ENCODE measurements at regions not wholly inside any gene's neighbourhood (a gene's known extent, or its start where the extent isn't known, plus 50 kb on each side); places are given as distances from the start of the nearest gene placed in this dataset.
A peak's percentile ranks its signal among the peaks of the same experiment; 100 is the strongest.

GRCh38 chr11:80194625-80195024 is 753.8 kb upstream of the TENM4 start:
- Histone ChIP-seq H3K27ac (no peak overlapping the region), H3K27me3 (no peaks in the 10 kb centered on the region), H3K9ac (no peak overlapping the region), H3K4me3 (no peak overlapping the region), H3K4me1 (no peaks in the 10 kb centered on the region), H3K36me3 (no peaks in the 10 kb centered on the region), H4K20me1 (no peaks in the 10 kb centered on the region), H3K9me3 (replicated peaks in 1 of 11) (no peaks in the 10 kb centered on the region), H3K4me2 (no peak overlapping the region)
- no peak for TF ChIP-seq Cebpa-rat (IDR thresholded peaks at IDR 0.05)

GRCh38 chr11:80194016-80194415 is 753.2 kb upstream of the TENM4 start:
- no peak overlapping the region for H3K4me2 ChIP-seq
- no peaks in the 10 kb centered on the region for H3K9me3 ChIP-seq (replicated peaks in 1 of 11)
- no peaks in the 10 kb centered on the region for H4K20me1 ChIP-seq
- H3K4me1 ChIP-seq = no peaks in the 10 kb centered on the region
- no peak overlapping the region for H3K4me3 ChIP-seq
- no peak overlapping the region for H3K27ac ChIP-seq
- no peak for TF ChIP-seq Cebpa-rat (IDR thresholded peaks at IDR 0.05)
- no peaks in the 10 kb centered on the region for H3K27me3 ChIP-seq
- H3K9ac ChIP-seq = no peak overlapping the region
- no peaks in the 10 kb centered on the region for H3K36me3 ChIP-seq

DNA sequence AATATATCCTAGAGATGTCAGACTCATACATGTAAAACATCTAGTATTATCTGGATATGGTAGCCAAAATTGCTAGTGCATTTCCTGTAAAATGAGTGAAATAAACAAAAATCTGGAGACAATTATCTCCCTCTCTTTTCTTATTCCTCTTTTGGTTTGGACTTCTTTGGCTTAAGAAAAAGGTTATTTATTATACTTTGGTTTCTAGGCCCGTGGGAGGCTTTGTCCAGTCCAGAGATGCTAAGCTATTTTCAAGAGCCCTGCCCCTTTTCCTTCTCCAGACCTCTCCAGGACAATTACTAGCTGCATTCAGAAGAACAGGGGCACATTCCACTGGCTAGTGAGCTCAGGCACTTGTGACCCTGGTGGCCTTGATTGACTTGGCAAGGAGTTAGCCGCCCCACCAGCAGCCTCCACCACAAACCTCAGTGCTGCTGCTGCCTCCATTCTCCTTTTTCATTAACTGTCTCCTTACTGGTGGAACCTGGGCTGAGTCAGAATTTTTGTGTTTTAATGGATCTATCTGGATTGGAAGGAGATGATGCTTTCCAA is 747.3 kb upstream of the TENM4 start:
- no peak overlapping the region for H3K4me3 ChIP-seq
- TF ChIP-seq Cebpa-rat (IDR thresholded peaks at IDR 0.05) = no peak
- no peaks in the 10 kb centered on the region for H4K20me1 ChIP-seq
- no peaks in the 10 kb centered on the region for H3K36me3 ChIP-seq
- H3K27ac ChIP-seq = no peak overlapping the region
- no peaks in the 10 kb centered on the region for H3K27me3 ChIP-seq
- no peak overlapping the region for H3K9ac ChIP-seq
- no peaks in the 10 kb centered on the region for H3K9me3 ChIP-seq (replicated peaks in 1 of 11)
- no peaks in the 10 kb centered on the region for H3K4me1 ChIP-seq
- H3K4me2 ChIP-seq = no peak overlapping the region

- no peaks in the 10 kb centered on the region for H3K4me1 ChIP-seq
- H3K9ac ChIP-seq = no peak overlapping the region
- no peaks in the 10 kb centered on the region for H3K27me3 ChIP-seq
- no peaks in the 10 kb centered on the region for H3K9me3 ChIP-seq (replicated peaks in 1 of 11)
- no peaks in the 10 kb centered on the region for H3K36me3 ChIP-seq
- no peak overlapping the region for H3K27ac ChIP-seq
- H3K4me3 ChIP-seq = no peak overlapping the region
- no peak for TF ChIP-seq Cebpa-rat (IDR thresholded peaks at IDR 0.05)
- no peaks in the 10 kb centered on the region for H4K20me1 ChIP-seq
- no peak overlapping the region for H3K4me2 ChIP-seq
Measured at GRCh38 chr11:80186692-80187091, 745.9 kb upstream of the TENM4 start.

DNA sequence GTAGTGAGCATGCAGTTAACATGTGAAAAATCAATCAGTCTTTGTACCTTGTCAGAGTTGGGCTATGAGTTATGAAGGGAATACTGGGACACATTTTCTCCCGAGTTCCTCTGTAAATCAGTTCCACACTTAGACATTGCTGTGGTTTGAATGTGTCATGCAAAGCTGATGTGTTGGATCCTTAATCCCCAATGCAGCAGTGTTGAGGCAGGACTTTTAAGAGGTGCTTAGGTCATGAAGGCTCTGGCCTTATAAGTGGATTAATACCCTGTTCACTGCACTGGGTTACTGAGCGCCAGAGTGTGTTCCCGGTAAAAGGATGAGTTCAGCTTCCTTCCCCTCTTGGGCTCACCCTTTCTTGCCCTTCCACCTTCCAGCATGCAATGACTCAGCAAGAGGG is 742.1 kb upstream of the TENM4 start:
- Histone ChIP-seq H3K36me3 (no peaks in the 10 kb centered on the region), H4K20me1 (no peaks in the 10 kb centered on the region), H3K4me1 (no peaks in the 10 kb centered on the region), H3K9ac (no peak overlapping the region), H3K27me3 (no peaks in the 10 kb centered on the region), H3K4me3 (no peak overlapping the region), H3K27ac (no peak overlapping the region), H3K4me2 (0 out of 22 replicates have a peak overlapping the region, but pooled peaks of 1 of the 11 experiments have one; percentile 15), H3K9me3 (replicated peaks in 1 of 11) (peaks cover 0 to 13% (median 0%) of the 10 kb centered on the region in 11 experiments; a peak in 5 of 22 replicates)
- no peak for TF ChIP-seq Cebpa-rat (IDR thresholded peaks at IDR 0.05)

GRCh38 chr11:80173371-80174136 is 732.7 kb upstream of the TENM4 start:
- Histone ChIP-seq H3K36me3 (no peaks in the 10 kb centered on the region), H3K27me3 (no peaks in the 10 kb centered on the region), H3K4me1 (peaks cover 0 to 7% (median 3%) of the 10 kb centered on the region in 10 experiments; a peak in 9 of 20 replicates), H3K4me3 (no peak overlapping the region), H3K9me3 (replicated peaks in 1 of 11) (peaks cover 0 to 32% (median 6%) of the 10 kb centered on the region in 11 experiments; a peak in 10 of 22 replicates), H4K20me1 (no peaks in the 10 kb centered on the region), H3K9ac (no peak overlapping the region), H3K4me2 (no peak overlapping the region), H3K27ac (no peak overlapping the region)
- TF ChIP-seq Cebpa-rat (IDR thresholded peaks at IDR 0.05) = no peak

- Histone ChIP-seq H3K4me3 (no peak overlapping the region), H3K36me3 (no peaks in the 10 kb centered on the region)
- TF ChIP-seq Cebpa-rat (IDR thresholded peaks at IDR 0.05) = no peak
Measured at GRCh38 chr11:80168796-80169195, 728.0 kb upstream of the TENM4 start.

GRCh38 chr11:80167766-80168165 is 726.9 kb upstream of the TENM4 start:
- Histone ChIP-seq H3K9ac (peak overlapping the region in 2 of 11 experiments; percentile 21 to 31; a peak in 1 of 22 replicates), H3K36me3 (no peaks in the 10 kb centered on the region), H3K27me3 (no peaks in the 10 kb centered on the region), H3K4me1 (peaks cover 0 to 41% (median 10%) of the 10 kb centered on the region in 10 experiments; a peak in 10 of 20 replicates), H3K4me2 (peak overlapping the region in 6 of 11 experiments; percentile 33 to 70 (median 61); a peak in 11 of 22 replicates), H4K20me1 (no peaks in the 10 kb centered on the region), H3K4me3 (no peak overlapping the region), H3K27ac (peak overlapping the region in 7 of 11 experiments; percentile 20 to 73 (median 45); a peak in 10 of 22 replicates), H3K9me3 (replicated peaks in 1 of 11) (peaks cover 0 to 10% (median 0%) of the 10 kb centered on the region in 11 experiments; a peak in 8 of 22 replicates)
- TF ChIP-seq Cebpa-rat (IDR thresholded peaks at IDR 0.05) = peak in 6 of 11 experiments; percentile 17 to 72 (median 40); a peak in 6 of 22 replicates

More at GRCh38 chr11:80168796-80169195, 728.0 kb upstream of the TENM4 start:
- peaks cover 0 to 37% (median 10%) of the 10 kb centered on the region in 10 experiments; a peak in 10 of 20 replicates for H3K4me1 ChIP-seq
- H3K9ac ChIP-seq = no peak overlapping the region
- H4K20me1 ChIP-seq = no peaks in the 10 kb centered on the region
- no peaks in the 10 kb centered on the region for H3K27me3 ChIP-seq
- peak overlapping the region in 5 of 11 experiments; percentile 22 to 70 (median 63); a peak in 8 of 22 replicates for H3K4me2 ChIP-seq
- peaks cover 0 to 10% (median 0%) of the 10 kb centered on the region in 11 experiments; a peak in 8 of 22 replicates for H3K9me3 ChIP-seq (replicated peaks in 1 of 11)
- peak overlapping the region in 3 of 11 experiments; percentile 36 to 71 (median 45); a peak in 5 of 22 replicates for H3K27ac ChIP-seq

- no peaks in the 10 kb centered on the region for H3K27me3 ChIP-seq
- H4K20me1 ChIP-seq = no peaks in the 10 kb centered on the region
- H3K4me2 ChIP-seq = no peak overlapping the region
- H3K4me3 ChIP-seq = no peak overlapping the region
- no peak for TF ChIP-seq Cebpa-rat (IDR thresholded peaks at IDR 0.05)
- H3K36me3 ChIP-seq = no peaks in the 10 kb centered on the region
- peaks cover 0 to 41% (median 10%) of the 10 kb centered on the region in 10 experiments; a peak in 10 of 20 replicates for H3K4me1 ChIP-seq
- H3K27ac ChIP-seq = no peak overlapping the region
- H3K9ac ChIP-seq = no peak overlapping the region
- peaks cover 0 to 10% (median 0%) of the 10 kb centered on the region in 11 experiments; a peak in 8 of 22 replicates for H3K9me3 ChIP-seq (replicated peaks in 1 of 11)
Measured at GRCh38 chr11:80165744-80166143, 724.9 kb upstream of the TENM4 start.

Measured in BLaER1 treated with 17β-estradiol and CSF1 and Interleukin-3, amounts not matched to agents 10 nM and 100 nM (cell line).